ENCODE measurements at regions not wholly inside any gene's neighbourhood (a gene's known extent, or its start where the extent isn't known, plus 50 kb on each side); places are given as distances from the start of the nearest gene placed in this dataset.

- in situ Hi-C loops (cut with HindIII; ENCODE audit: low pct_unique_long_range_greater_than_20kb, low sequenced_read_pairs), result no loop called here
- ChIA-PET CTCF (no interaction called here), POLR2A (interaction anchor here (0.7 kb wide), 1 partner anchor 1991 kb away, joined by 13 read pairs; no protein-coding TSS in a partner anchor)
- DNase-seq (ENCODE audit: low read depth, low spot score) (no peak), ATAC-seq (no peak)
- no peak overlapping the region for H3K27ac ChIP-seq (ENCODE audit: low read length)
- TF ChIP-seq REST (IDR thresholded peaks at IDR 0.05; ENCODE audit: insufficient read depth in 1 of 2, low read depth in 2 of 2, low read length in 1 of 2) (no peak), POLR2AphosphoS5 (IDR thresholded peaks at IDR 0.05; ENCODE audit: low read depth, low read length) (no peak), CTCF (IDR thresholded peaks at IDR 0.05) (no peak), TCF7L2 (IDR thresholded peaks at IDR 0.05; ENCODE audit: low read depth, low read length) (no peak), SIN3A (IDR thresholded peaks at IDR 0.05; ENCODE audit: borderline replicate concordance, insufficient read depth, low read depth, low read length) (no peak)
- H3K36me3 ChIP-seq (ENCODE audit: control insufficient read depth, insufficient read depth, low read length), result no peaks in the 10 kb centered on the region
- no peaks in the 10 kb centered on the region for H3K27me3 ChIP-seq (ENCODE audit: control insufficient read depth, insufficient read depth, low read length)
- no peaks in the 10 kb centered on the region for H3K4me1 ChIP-seq (ENCODE audit: control insufficient read depth, insufficient read depth, low read length)
- H3K9me3 ChIP-seq (ENCODE audit: control insufficient read depth, insufficient read depth, low read depth, low read length), result no peaks in the 10 kb centered on the region
- intact Hi-C loops (cut with micrococcal nuclease; ENCODE audit: unreplicated experiment), result no loop called here
- H3K4me3 ChIP-seq (ENCODE audit: low read depth in 2 of 2, low read length in 2 of 2), result no peak overlapping the region
- no TSS peak for BruUV-seq (replicated peaks)
Measured at GRCh38 chr2:9118383-9118960, 88.1 kb upstream of the ASAP2 start.

GRCh38 chr2:9115229-9115628 lies 91.4 kb upstream of the ASAP2 start:
- POLR2A ChIA-PET, result no interaction called here

More at GRCh38 chr2:9115229-9115628, 91.4 kb upstream of the ASAP2 start:
- no peaks in the 10 kb centered on the region for H3K9me3 ChIP-seq (ENCODE audit: control insufficient read depth, insufficient read depth, low read depth, low read length)
- in situ Hi-C loops (cut with HindIII; ENCODE audit: low pct_unique_long_range_greater_than_20kb, low sequenced_read_pairs) (no loop called here), intact Hi-C loops (cut with micrococcal nuclease; ENCODE audit: unreplicated experiment) (no loop called here)
- H3K4me1 ChIP-seq (ENCODE audit: control insufficient read depth, insufficient read depth, low read length), result peaks cover 9% of the 10 kb centered on the region
- H3K27me3 ChIP-seq (ENCODE audit: control insufficient read depth, insufficient read depth, low read length), result no peaks in the 10 kb centered on the region
- no TSS peak for BruUV-seq (replicated peaks)
- no peak for DNase-seq (ENCODE audit: low read depth, low spot score)
- no peaks in the 10 kb centered on the region for H3K36me3 ChIP-seq (ENCODE audit: control insufficient read depth, insufficient read depth, low read length)
- CTCF ChIA-PET, result no interaction called here
- no peak for ATAC-seq
- H3K27ac ChIP-seq (ENCODE audit: low read length), result no peak overlapping the region
- no peak overlapping the region for H3K4me3 ChIP-seq (ENCODE audit: low read depth in 2 of 2, low read length in 2 of 2)
- TF ChIP-seq CTCF (IDR thresholded peaks at IDR 0.05) (no peak), TCF7L2 (IDR thresholded peaks at IDR 0.05; ENCODE audit: low read depth, low read length) (no peak), POLR2AphosphoS5 (IDR thresholded peaks at IDR 0.05; ENCODE audit: low read depth, low read length) (no peak), SIN3A (IDR thresholded peaks at IDR 0.05; ENCODE audit: borderline replicate concordance, insufficient read depth, low read depth, low read length) (no peak)
